COLO668 (cell line): ENCODE measurements at regions not wholly inside any gene's neighbourhood (a gene's known extent, or its start where the extent isn't known, plus 50 kb on each side); places are given as distances from the start of the nearest gene placed in this dataset.

Experiments
- DNase-seq: peaks from one replicate; lab custom pipeline; 2025; ENCODE audit not compliant: unreplicated experiment; lab: John Stamatoyannopoulos, UW

DNA sequence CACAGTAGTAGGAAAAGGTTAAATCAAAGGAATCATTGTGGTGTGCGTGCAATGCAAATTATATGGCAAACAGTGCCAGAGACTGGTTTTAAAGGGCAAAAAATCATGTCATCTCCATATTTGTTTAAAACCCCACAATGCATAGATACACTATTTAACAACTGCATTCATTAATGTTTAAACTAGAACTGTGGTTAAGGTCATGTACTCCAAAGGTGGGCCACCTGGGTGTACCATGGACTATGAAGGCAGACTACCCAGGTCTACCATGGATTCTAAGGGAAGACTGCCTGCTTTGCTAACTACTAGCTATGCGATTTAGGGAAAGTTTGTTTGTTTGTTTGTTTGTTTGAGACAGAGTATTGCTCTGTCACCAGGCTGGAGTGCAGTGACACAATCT, 356.3 kb downstream of the ZEB2 start:
- DNase-seq = no peak

DNA sequence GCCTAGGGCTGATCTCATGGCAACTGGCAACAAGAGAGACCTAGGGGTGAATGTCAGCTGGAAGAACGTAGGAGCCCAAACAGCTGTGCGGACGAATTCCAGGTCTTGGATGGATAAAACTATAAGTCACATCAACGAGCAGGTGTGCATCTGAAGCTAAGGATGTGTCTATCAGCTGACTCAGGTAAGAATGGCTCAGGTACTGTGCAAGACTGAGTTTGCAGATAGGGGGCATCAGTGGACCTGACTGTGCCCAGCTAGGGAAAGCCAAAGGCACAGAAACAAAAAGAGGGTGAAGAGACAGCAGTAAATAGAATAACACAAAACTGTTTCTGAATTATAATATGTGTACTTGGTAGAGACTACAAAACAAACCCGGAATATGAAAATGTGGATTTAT, 357.3 kb downstream of the ZEB2 start:
- DNase-seq = peak; percentile 17

DNA sequence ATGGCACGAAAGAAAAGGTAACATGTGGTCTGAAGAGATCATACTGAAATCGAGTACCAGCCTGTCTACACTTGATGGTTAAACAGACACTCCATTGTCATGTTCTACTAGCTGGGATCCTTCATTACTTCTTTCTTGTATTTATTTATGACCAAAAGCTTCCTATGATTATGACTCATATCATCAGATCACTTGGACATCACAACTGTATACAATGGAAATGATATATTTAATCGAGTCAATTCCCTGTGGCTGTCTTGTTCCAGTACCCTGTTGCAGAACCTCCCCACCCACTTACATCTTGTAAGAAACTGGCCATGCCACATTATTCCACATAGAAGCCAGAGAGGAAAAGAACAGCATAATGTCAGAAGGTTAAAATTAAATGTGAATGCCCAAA, 358.9 kb downstream of the ZEB2 start:
- DNase-seq = no peak

DNA sequence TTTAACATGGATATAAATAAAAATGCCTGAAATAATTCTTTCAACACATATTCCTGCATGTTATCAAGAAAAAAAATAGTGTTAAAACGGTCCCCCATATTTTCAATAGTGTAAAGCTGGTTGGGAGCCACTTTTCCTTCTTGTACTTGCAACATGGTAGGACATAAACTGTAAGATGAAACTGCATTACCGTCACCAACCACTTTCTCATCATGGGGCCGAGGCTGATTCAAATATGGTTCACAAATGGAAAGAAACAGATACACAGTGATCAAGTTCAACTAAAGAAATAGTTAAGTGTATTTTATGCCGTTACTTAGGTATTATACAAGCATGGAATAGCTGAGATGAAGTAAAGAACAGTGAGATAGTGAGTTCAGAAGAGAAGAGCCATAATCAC, 360.7 kb downstream of the ZEB2 start:
- no peak for DNase-seq

DNA sequence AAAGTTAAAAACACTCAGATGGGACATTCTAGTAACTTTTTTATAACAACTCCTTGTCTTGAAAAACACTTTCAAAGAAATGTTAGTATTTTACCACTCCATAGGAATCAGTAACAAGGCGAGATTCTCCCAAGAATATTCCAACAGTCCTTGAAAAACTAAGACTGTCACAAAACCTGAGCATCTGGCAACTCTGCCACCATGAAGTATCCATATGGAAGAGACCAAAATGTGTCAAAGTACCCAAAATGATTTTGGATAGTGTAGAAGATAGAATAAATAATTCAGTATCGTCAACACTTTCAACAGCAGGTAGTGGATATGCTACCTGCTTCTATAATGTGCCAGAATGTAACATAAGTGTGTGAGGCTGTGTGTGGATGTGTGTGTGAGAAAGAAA, 361.8 kb downstream of the ZEB2 start:
- no peak for DNase-seq

DNA sequence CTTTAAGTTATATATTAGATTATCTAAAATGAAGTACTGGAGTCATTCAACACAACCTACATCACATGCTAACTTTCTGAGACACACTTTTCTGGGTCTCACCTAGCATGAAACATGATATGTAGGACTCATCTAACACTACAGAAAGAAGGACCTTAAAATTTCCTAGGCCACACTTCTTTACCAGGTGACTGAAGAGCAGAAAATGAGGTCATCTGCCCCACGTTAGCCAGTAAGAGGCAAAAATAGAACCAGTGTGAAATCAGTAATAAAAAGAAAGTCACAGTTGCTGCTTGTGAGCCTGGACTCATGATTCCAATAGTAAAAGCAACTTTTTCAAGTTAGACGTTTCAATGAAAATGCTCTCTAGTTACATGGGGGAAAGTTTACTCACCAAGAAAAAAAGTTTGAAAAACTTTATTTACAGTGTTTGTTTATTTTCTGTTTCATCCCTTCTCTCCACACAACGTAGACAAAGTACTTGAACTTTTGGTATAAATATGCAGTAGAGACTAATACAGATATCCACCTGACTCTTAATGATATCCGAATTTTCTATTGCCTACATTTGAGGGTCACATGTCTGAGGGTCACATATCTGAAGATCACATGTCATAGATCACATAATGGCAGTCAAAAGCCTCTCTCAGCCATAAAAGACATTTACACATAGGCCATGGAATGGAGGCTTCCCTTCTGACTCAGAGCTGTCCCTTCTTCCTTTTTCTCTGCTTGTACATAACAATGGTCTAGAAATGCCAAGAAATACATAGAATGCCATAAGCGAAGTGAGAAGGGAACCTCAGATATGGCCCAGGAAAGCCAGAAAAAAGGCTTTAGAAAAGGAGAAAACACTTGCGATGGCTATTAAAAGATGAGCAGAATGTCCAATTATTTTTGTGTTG, 362.9 kb downstream of the ZEB2 start:
- no peak for DNase-seq

DNA sequence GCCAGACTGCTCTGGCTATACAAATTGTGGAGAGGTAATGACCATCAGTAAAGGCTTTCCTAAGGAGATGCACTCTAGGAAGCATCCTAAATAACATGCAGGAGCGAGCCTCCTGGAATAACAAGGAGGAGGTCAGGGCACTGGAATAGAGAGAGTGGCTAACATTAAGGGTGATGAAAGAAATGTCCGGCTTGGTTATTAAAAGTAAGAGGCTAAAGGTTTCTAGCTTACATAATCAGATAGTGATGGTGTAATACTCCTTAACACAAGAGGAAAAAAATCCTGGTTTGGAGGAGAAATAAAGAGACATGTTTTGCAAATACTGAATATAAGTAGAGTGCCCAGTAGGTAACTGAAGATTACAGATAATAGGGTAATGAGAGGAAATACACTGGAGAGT, 365.7 kb downstream of the ZEB2 start:
- no peak for DNase-seq

DNA sequence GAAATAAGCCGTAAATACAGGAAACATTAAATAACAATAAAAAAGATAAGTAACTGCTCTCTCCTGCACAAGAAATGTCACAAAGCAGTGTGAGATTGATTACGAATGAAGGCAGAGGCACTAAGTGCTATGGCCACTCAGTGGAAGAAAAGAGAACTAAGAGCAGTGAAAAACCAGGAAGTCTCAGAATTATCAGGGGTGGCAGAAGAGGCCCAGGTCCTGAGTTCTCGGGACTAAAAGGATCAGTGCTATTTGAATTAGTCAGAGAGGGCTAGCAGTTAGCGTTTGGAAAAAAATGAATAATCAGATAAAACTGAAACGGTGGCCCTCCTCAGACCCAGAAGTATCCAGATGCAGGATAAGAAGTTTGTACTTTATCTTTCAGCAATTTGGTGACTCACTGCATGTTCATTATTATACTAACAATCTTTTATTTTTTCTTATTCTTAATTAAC, 367.1 kb downstream of the ZEB2 start:
- no peak for DNase-seq

DNA sequence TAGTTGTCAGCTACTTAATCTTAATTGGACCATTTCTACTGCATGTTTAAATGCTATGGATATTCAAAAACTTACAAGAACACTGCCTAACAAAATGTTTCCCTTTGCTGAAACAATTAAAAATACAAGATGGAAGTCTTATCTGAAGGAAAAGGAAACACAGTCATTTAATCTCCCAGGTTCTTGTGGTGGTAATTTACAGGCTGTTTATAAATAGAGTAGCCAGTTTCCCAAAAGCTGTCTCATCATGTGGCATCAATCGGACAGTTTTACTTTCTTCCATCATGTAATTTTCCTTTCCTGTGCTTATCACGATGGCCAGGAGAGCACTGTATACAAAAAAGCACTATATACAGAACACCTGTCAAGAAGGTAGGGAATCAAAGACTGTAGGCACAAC, 368.1 kb downstream of the ZEB2 start:
- DNase-seq = no peak

DNA sequence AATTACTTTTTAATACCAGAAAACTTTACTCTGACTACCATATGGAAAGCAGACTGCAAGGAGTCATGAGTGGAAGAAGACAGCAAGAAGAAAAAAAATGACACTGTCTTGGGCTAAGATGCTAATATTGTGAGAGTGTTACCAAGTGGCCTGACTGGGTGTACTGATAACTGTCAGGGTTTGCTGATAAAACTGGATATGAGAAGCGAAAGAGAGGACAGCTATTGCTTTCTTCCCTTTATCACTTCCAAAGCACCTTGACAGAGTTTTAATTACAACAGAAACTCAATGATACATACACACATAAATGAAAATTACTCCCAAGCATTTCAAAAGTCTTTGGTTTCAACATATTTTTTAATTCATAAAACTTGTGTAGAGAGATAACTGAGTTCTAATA, 368.5 kb downstream of the ZEB2 start:
- DNase-seq = no peak

DNA sequence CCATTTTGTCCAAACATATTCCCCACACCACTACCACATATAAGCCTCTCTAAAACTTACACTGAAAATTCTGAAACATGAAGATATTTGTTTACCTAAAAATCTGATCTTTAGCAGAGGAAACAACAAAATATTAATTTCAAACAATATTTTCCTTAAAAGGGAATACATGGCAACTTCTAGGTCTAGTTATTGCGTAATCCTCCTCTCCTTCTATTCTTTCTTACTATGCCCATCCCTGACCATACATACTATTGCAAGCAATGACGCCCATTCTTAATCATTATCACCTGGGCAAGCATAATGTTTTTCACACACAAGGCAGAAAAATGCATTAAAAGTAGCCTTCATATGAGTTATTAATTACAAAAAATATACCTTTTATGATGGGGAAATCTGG, 372.6 kb downstream of the ZEB2 start:
- DNase-seq = no peak

DNA sequence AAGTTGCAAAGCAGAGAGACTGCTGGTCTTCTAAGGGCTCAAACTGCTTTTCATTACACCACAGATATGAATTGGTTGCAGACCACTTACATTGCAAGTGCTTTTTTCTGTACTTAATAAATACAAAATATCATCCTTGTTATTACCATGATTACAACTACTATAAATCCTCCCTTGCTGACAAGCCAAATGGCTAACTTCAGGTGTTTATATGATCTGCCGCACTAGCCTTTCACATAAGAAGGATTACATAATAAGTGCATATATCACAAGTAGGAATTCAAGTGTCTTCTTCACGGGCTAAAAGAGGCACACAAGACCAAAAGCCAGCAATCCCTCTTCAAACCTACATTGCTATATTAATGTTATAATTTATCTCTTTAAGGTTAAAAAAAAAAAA, 373.0 kb downstream of the ZEB2 start:
- no peak for DNase-seq

DNA sequence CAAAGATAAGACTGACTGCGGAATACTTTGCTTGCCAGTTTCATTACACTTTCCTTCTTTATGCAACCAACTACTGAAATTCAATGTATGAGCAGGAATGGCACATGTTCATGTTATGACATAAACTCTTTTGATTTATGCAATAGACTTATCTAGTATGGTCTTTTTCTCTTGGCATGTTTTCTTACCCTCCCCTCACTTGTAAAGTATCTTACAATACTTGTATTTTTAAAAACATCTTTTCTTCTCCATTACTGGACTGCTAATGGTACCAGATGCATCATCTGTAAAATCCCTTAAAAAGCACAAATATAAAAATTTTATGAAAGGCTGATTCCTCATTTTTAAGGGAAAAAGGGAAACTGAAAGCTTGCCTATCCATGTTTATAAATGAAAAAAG, 373.8 kb downstream of the ZEB2 start:
- DNase-seq = no peak

DNA sequence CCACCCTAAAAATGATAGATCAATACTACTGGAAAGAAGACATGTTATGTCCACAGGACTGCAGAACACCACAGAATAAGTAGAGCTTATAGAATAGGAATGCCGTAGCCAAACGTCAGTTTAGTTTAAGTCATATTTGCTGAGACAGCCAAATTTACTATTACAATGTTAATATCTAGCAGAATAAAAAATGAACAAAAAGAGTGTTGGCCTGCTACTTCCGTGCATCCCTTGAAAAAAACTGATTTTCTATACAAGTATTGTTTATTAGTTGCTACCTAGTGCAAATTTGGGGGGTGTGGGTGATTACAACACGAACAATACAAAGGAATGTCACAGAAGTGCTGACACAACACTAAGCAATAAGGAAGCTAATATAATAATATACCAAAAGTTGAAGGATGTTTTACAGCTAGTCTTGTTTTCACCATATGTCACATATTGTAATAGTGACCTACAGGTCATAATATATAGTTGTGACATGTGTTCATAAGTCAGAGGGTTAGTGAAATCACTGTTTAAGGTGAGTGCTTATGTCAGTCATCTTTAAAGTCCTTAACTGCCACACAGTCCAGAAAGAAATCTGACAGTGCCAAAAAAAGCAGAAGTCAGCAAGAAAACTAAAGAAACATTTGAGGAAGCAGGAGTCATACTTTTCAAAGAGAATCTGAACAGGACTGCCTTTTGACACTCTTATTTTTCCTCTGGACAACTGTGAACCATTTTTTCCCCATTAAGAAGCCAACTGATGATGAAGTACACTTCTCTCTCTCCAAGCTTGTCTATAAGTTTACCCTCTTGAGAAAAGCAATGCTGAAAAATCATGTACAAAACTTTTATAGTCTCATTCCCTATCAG, 376.4 kb downstream of the ZEB2 start:
- no peak for DNase-seq

DNA sequence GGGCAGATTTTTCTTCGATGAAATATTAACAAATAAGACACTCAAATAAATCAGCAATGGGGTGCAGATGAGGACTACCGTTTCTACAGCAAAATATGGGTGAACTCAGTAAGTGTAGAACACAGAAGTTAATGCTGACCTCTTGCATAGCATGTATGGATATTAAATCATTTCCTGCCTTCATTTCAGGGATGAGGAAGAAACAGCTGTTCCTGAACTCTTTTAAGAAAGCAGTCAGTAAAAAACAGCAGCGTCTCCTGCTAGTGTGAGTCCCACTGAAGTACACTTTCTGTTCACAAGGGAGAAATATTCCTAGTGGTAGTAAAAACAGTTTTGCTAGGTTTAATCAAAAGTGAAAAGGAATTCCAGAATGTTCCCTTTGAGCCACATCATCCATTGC, 379.0 kb downstream of the ZEB2 start:
- no peak for DNase-seq

DNA sequence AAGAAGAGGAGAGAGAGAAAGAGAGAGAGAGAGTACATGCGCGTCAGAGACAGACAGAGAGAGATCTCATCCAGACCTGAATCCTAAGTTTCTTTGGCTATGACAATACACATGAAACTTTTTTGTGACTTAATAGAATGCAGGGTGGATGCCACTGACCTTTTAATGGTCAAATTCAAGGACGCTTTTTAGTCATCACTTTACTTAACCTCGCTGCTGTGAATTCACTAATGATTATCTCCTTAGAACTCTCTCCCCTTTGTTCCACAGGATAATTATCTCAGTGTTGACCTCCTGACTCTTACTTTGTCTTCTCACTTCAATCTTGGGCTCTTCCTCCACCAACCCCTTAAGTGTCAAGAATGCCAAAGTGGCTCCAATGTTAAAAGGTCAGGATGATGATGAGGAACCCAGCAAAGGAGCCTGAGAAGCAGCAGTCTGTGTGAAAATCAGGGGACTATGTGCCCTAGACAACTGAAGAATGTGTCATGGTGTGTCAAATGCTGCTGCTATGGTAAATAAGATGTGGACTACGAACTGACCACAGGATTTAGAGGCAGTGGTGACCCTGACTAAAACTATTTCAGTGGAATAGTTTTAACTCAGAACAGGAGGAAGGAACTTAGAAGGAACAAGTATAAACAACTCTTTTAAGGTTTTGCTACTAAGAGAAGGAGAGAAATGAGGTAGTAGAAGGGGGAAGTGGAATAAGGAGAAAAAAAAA, 382.1 kb downstream of the ZEB2 start:
- DNase-seq = no peak

DNA sequence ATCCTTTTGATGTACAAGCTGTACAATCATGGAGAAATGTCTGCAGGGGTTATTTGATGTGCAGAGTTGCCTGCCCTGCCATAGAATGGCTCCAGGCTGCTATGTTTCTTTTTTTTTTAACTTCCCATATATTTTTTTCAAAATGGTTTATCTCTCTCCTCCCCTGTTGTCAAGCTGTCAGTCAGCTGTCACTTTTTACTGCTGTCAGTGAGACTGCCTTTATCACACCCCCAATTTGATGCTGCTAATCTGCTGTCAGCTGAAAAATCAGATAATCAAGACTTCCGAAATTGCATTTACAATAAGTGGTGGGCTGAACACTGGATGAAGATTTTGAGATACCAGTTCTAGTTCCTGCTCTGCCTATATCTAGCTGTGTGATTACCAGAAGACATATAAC, 382.6 kb downstream of the ZEB2 start:
- no peak for DNase-seq

DNA sequence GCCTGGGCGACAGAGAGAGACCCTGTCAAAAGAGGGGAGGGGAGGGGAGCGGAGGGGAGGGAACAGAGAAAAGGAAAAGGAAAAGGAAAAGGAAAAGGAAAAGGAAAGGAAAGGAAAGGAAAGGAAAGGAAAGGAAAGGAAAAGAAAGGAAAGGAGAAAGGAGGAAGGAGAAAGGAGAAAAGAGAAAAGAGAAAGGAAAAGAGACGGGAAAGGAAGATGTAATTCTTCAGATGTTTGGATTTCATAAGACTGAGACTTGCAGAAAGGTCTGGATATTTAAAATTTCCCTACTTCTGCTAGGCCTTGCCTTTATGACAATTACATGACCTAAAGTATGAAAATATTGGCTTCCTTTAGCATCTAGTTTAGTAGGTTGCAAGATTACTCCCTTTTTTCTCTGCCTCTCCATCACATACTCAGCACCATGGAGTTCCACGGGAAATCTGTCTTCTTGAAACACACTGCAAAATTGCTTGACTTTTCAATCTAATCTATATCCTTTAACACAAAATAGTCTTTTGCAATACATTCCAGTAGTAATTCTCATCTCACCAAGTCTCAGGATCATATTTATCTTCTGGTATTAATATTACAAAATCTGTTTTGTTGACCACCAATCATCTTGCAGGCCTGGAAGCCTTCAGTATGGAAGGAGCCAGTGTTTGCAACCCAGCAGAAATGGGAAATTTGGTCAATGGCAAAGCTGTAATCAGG, 383.5 kb downstream of the ZEB2 start:
- no peak for DNase-seq

DNA sequence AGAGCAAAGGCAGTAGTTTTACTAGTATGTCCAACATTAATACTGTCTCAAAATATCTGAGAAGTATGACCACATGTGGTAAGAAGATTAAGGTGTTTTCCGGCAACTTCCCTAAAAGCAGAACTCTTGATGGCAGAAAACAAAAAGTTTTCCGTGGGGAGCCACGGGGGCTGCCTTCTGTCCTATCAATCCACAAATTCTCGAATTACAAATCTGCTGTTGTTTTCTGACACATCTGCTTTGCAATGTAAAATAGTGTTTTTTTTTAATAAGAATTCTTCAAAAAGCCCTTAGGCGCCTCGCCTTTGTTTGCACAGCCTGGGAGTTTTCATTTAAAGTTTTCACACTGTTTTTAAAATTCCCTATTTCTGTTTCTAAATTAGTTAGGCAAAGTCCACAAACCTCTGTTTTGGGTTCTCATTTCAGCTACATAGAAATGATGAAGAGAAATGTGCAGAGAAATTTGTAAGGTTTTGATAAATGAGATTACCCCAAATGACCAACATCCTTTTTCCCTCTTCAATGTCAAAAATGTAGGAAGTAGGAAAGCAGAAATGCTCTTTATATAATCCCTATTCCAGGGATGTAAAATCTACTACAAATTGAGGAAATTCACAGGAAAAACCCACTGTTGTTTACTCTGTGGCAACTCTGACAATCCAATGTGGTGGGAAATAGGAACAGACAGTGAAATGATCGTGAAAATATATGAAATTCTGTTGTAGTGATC, 385.8 kb downstream of the ZEB2 start:
- no peak for DNase-seq

DNA sequence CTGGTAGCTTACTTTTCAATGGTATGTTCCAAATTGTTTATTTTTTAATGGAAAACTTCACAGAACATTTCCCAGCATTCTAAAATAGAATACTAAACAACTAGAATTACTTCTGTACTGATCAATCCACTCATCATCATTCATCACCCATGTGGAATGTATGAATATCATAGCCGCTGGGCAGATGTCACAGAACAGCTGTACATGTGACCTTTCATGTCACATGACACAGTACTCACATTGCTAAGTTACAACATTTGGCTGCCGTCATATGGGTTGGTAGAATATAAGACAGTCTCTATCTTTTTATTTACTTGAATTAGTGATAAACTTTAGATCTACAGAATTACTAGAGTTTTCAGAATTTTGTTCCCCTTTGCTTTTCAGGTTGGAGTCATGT, 387.6 kb downstream of the ZEB2 start:
- DNase-seq = no peak
